ENCODE measurements at regions not wholly inside any gene's neighbourhood (a gene's known extent, or its start where the extent isn't known, plus 50 kb on each side); places are given as distances from the start of the nearest gene placed in this dataset.

GRCh38 chr6:14278446-14278845 is 160.9 kb downstream of the CD83 start:
- TF ChIP-seq TCF7L2 (IDR thresholded peaks at IDR 0.05; ENCODE audit: low read depth, low read length) (no peak), CTCF (IDR thresholded peaks at IDR 0.05) (no peak), POLR2AphosphoS5 (IDR thresholded peaks at IDR 0.05; ENCODE audit: low read depth, low read length) (no peak), REST (IDR thresholded peaks at IDR 0.05; ENCODE audit: insufficient read depth in 1 of 2, low read depth in 2 of 2, low read length in 1 of 2) (no peak), SIN3A (IDR thresholded peaks at IDR 0.05; ENCODE audit: borderline replicate concordance, insufficient read depth, low read depth, low read length) (no peak)
- no TSS peak for BruUV-seq (replicated peaks)
- H3K27me3 ChIP-seq (ENCODE audit: control insufficient read depth, insufficient read depth, low read length) = no peaks in the 10 kb centered on the region
- intact Hi-C loops (cut with micrococcal nuclease; ENCODE audit: unreplicated experiment) (no loop called here), in situ Hi-C loops (cut with HindIII; ENCODE audit: low pct_unique_long_range_greater_than_20kb, low sequenced_read_pairs) (no loop called here)
- DNase-seq (ENCODE audit: low read depth, low spot score) = no peak
- no peaks in the 10 kb centered on the region; the same call in 1 of the 2 replicates for H3K4me1 ChIP-seq (ENCODE audit: control insufficient read depth, insufficient read depth, low read length)
- ATAC-seq = no peak
- no peak overlapping the region for H3K27ac ChIP-seq (ENCODE audit: low read length)
- H3K4me3 ChIP-seq (ENCODE audit: low read depth in 2 of 2, low read length in 2 of 2) = no peak overlapping the region
- POLR2A ChIA-PET = no interaction called here
- CTCF ChIA-PET = no interaction called here
- no peaks in the 10 kb centered on the region for H3K9me3 ChIP-seq (ENCODE audit: control insufficient read depth, insufficient read depth, low read depth, low read length)
- no peaks in the 10 kb centered on the region for H3K36me3 ChIP-seq (ENCODE audit: control insufficient read depth, insufficient read depth, low read length)

GRCh38 chr6:14280006-14280510 is 162.5 kb downstream of the CD83 start:
- no peaks in the 10 kb centered on the region for H3K36me3 ChIP-seq (ENCODE audit: control insufficient read depth, insufficient read depth, low read length)
- no peak overlapping the region for H3K4me3 ChIP-seq (ENCODE audit: low read depth in 2 of 2, low read length in 2 of 2)
- POLR2A ChIA-PET = no interaction called here

More at GRCh38 chr6:14280006-14280510, 162.5 kb downstream of the CD83 start:
- DNase-seq (ENCODE audit: low read depth, low spot score) (no peak), ATAC-seq (no peak)
- intact Hi-C loops (cut with micrococcal nuclease; ENCODE audit: unreplicated experiment) = no loop called here
- no peaks in the 10 kb centered on the region; the same call in 1 of the 2 replicates for H3K4me1 ChIP-seq (ENCODE audit: control insufficient read depth, insufficient read depth, low read length)
- in situ Hi-C loops (cut with HindIII; ENCODE audit: low pct_unique_long_range_greater_than_20kb, low sequenced_read_pairs) = no loop called here
- BruUV-seq (replicated peaks) = no TSS peak
- TF ChIP-seq CTCF (IDR thresholded peaks at IDR 0.05) (no peak), TCF7L2 (IDR thresholded peaks at IDR 0.05; ENCODE audit: low read depth, low read length) (no peak), SIN3A (IDR thresholded peaks at IDR 0.05; ENCODE audit: borderline replicate concordance, insufficient read depth, low read depth, low read length) (no peak), POLR2AphosphoS5 (IDR thresholded peaks at IDR 0.05; ENCODE audit: low read depth, low read length) (no peak), REST (IDR thresholded peaks at IDR 0.05; ENCODE audit: insufficient read depth in 1 of 2, low read depth in 2 of 2, low read length in 1 of 2) (no peak)
- no peaks in the 10 kb centered on the region for H3K27me3 ChIP-seq (ENCODE audit: control insufficient read depth, insufficient read depth, low read length)
- CTCF ChIA-PET = no interaction called here
- no peaks in the 10 kb centered on the region for H3K9me3 ChIP-seq (ENCODE audit: control insufficient read depth, insufficient read depth, low read depth, low read length)
- H3K27ac ChIP-seq (ENCODE audit: low read length) = no peak overlapping the region
